Kidney (tissue), 13 donors: ENCODE measurements at regions not wholly inside any gene's neighbourhood (a gene's known extent, or its start where the extent isn't known, plus 50 kb on each side); places are given as distances from the start of the nearest gene placed in this dataset.

ENCODE experiments used
- DNase-seq, 5 donors: peaks; one replicate each; pipeline ENCODE4 v3.0.0-alpha.2; 2013 to 2020
- FAIRE-seq: peaks from 2 replicates; lab custom pipeline; 2012; peaks lifted over from hg19 to GRCh38; lab: Jason Lieb, UNC
- H3K27ac ChIP-seq, 2 donors: one replicate each; pipeline ENCODE4 v1.7.0; 2013; ENCODE audit warnings: low read depth in 2 of 2, low read length in 2 of 2, inconsistent platforms in 1 of 2
- H3K27me3 ChIP-seq: one replicate; pipeline ENCODE4 v1.7.1; 2013; ENCODE audit warnings: low read length, inconsistent platforms; ENCODE audit not compliant: control insufficient read depth, insufficient read depth
- H3K36me3 ChIP-seq, 3 donors: one replicate each; pipeline versions ENCODE4 v1.7.0 to v1.7.1; 2013; ENCODE audit warnings: low read length in 3 of 3, control low read depth in 1 of 3, inconsistent platforms in 1 of 3; ENCODE audit not compliant: insufficient read depth in 3 of 3, control insufficient read depth in 2 of 3
- H3K4me1 ChIP-seq, 3 donors: one replicate each; pipeline versions ENCODE4 v1.7.0 to v1.7.1; 2013; ENCODE audit warnings: low read length in 3 of 3, inconsistent platforms in 1 of 3, low read depth in 1 of 3; ENCODE audit not compliant: control insufficient read depth in 2 of 3, insufficient read depth in 2 of 3
- H3K4me3 ChIP-seq, 3 donors: one replicate each; pipeline versions ENCODE4 v1.7.0 to v1.8.1; 2013; ENCODE audit warnings: low read length in 3 of 3, control low read depth in 1 of 3, inconsistent platforms in 1 of 3
- H3K9ac ChIP-seq, 3 donors: one replicate each; pipeline versions ENCODE4 v1.7.0 to v1.7.1; 2013; ENCODE audit warnings: low read length in 3 of 3, control low read depth in 1 of 3, inconsistent platforms in 1 of 3
- H3K9me3 ChIP-seq, 3 donors: one replicate each; pipeline versions ENCODE4 v1.7.0 to v1.7.1; 2013; ENCODE audit warnings: low read length in 3 of 3, control low read depth in 1 of 3, inconsistent platforms in 1 of 3; ENCODE audit not compliant: control insufficient read depth in 2 of 3, insufficient read depth in 1 of 3
- intact Hi-C: fragments of 100-400 bp; cut with DNase I; formaldehyde crosslinking; loops from one replicate; pipeline ENCODE4 v1.11.1; 2022
- TF ChIP-seq, protein P1 (sequence below): IDR thresholded peaks from 3 replicates; pipeline ENCODE4 v1.5.1; 2012; ENCODE audit warnings: mild to moderate bottlenecking, moderate library complexity, borderline replicate concordance; ENCODE audit not compliant: insufficient read depth; ENCODE audit errors: extremely low read depth
- donor health status: control.
- donor health status: control.
- donor health status: control.
- donor health status: control.
- donor health status: control.
- donor health status: DM: yes; HTN: yes; CAD: no.
- donor health status: Normal renal cell carcinoma (clear cell type).

DNA sequence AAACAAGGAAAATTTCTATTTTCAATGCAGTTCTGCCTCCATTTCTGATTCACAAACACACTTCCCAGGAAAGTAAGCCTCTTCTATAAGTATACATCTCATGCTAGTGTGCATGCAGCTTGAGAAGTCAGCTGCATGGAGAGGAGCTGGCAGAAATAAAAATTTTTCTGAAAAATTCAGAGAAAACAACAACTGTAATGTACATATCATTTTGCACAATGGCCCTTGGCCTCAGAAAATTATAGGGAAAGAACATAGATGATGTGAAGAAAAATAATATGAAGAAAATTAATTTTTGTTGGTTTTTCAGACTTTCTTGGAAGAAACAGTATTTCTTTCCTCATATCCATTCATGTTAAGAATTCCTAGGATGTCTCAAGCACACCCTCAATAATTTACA is 277.8 kb upstream of the ADRA1B start:
- Histone ChIP-seq H3K27me3 (no peaks in the 10 kb centered on the region), H3K4me3 (no peak overlapping the region), H3K9me3 (no peaks in the 10 kb centered on the region), H3K4me1 (no peaks in the 10 kb centered on the region), H3K36me3 (no peaks in the 10 kb centered on the region), H3K27ac (no peak overlapping the region), H3K9ac (no peak overlapping the region)
- FAIRE-seq (no peak), DNase-seq (no peak)
- TF ChIP-seq, protein P1, sequence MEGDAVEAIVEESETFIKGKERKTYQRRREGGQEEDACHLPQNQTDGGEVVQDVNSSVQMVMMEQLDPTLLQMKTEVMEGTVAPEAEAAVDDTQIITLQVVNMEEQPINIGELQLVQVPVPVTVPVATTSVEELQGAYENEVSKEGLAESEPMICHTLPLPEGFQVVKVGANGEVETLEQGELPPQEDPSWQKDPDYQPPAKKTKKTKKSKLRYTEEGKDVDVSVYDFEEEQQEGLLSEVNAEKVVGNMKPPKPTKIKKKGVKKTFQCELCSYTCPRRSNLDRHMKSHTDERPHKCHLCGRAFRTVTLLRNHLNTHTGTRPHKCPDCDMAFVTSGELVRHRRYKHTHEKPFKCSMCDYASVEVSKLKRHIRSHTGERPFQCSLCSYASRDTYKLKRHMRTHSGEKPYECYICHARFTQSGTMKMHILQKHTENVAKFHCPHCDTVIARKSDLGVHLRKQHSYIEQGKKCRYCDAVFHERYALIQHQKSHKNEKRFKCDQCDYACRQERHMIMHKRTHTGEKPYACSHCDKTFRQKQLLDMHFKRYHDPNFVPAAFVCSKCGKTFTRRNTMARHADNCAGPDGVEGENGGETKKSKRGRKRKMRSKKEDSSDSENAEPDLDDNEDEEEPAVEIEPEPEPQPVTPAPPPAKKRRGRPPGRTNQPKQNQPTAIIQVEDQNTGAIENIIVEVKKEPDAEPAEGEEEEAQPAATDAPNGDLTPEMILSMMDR = no peak
- intact Hi-C loops = no loop called here

DNA sequence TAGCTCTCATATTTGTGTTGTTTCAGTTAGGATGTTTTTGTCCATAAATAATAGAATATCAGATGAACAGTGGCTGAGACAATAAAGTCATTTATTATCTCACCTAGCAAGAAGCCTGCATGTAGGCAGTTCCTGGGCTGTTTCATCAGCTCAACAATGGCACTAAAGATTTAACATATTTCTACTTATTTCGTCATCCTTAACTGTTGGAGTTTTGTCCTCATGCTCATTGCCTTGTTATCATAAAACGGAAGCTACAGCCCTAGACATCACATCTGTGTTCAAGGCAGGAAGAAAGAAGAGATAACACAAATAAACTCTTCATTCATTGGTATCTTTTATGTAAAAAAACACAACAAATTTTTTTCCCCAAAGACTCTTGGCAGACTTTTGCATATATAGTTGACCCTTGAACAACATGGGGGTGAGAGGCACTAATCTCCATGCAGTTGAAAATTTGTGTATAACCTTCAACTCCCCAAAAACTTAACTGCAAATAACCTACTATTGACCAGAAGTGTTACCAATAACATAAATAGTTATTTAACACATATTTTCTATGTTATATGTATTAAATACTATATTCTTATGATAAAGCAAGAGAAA is 277.2 kb upstream of the ADRA1B start:
- H3K36me3 ChIP-seq = no peaks in the 10 kb centered on the region
- TF ChIP-seq, protein P1 = no peak
- no peak overlapping the region for H3K4me3 ChIP-seq
- FAIRE-seq (no peak), DNase-seq (no peak)
- H3K9ac ChIP-seq = no peak overlapping the region
- H3K27me3 ChIP-seq = no peaks in the 10 kb centered on the region
- intact Hi-C loops = no loop called here
- no peaks in the 10 kb centered on the region for H3K4me1 ChIP-seq
- H3K27ac ChIP-seq = no peak overlapping the region
- no peaks in the 10 kb centered on the region for H3K9me3 ChIP-seq

DNA sequence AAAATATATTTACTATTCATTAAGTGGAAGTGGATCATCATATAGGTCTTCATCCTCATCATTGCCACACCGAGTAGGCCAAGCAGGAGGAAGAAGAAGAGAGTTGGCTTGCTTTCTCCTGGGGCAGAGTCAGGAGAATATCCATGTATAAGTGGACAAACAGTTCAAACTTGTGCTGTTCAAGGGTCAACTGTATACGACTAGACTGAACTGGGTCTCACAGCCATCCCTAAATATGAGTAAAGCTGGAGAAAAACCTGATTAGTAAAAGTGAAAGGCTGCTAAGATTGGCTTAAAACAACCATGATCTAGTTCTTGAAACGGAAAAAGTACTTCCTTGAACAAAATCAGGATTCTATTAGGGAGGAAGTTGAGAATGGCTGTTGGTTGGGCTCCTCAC is 276.7 kb upstream of the ADRA1B start:
- TF ChIP-seq, protein P1 = no peak
- Histone ChIP-seq H3K4me3 (no peak overlapping the region), H3K9me3 (no peaks in the 10 kb centered on the region), H3K36me3 (no peaks in the 10 kb centered on the region), H3K9ac (no peak overlapping the region), H3K4me1 (no peaks in the 10 kb centered on the region), H3K27me3 (no peaks in the 10 kb centered on the region), H3K27ac (no peak overlapping the region)
- intact Hi-C loops = no loop called here
- DNase-seq = no peak
- FAIRE-seq = no peak

DNA sequence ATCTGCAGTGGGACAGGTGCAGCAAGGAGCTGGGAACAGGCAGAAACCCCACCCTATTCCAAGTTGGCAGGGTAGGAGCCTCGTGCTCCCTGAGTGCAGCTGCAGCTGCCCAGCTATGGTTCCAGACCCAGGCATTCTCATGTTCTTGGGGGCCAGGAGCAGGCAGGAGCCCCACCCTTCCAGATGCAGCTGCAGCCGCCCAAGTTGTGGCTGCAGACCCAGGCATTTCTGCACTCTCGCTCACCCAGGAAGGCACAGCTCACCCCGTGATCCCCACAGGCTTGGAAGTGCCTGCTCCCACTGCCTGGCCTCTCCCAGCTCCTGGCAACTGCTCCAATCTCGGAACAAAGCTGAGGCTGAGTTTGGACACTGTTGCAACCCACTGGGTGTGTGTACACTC is 275.8 kb upstream of the ADRA1B start:
- H3K27me3 ChIP-seq = no peaks in the 10 kb centered on the region
- H3K4me3 ChIP-seq = no peak overlapping the region
- no peaks in the 10 kb centered on the region for H3K4me1 ChIP-seq
- H3K36me3 ChIP-seq = no peaks in the 10 kb centered on the region
- no peaks in the 10 kb centered on the region for H3K9me3 ChIP-seq
- DNase-seq (no peak), FAIRE-seq (no peak)
- TF ChIP-seq, protein P1 = no peak
- intact Hi-C loops = no loop called here
- no peak overlapping the region for H3K27ac ChIP-seq
- no peak overlapping the region for H3K9ac ChIP-seq
